Thymus (tissue), 11 donors: ENCODE measurements at regions not wholly inside any gene's neighbourhood (a gene's known extent, or its start where the extent isn't known, plus 50 kb on each side); places are given as distances from the start of the nearest gene placed in this dataset.
"Not testable (repeated sequence)": the region's sequence is repeated elsewhere in the genome, so short reads cannot be mapped to it uniquely, and the experiment has no call there.

Experiments used
- DNase-seq, 9 donors: peaks; one replicate each; pipeline ENCODE4 v3.0.0-alpha.2; 2013; ENCODE audit warnings: low spot score in 9 of 9, low read depth in 6 of 9, missing footprints in 1 of 9
- H3K27ac ChIP-seq, 2 donors: one replicate each; pipeline ENCODE4 v1.5.1; 2013; ENCODE audit warnings: control low read depth in 1 of 2, low read depth in 1 of 2, low read length in 1 of 2, mild to moderate bottlenecking in 1 of 2, moderate library complexity in 1 of 2
- H3K27me3 ChIP-seq, 2 donors: one replicate each; pipeline ENCODE4 v1.5.1; 2013; ENCODE audit warnings: low read length in 1 of 2; ENCODE audit not compliant: control insufficient read depth in 2 of 2, insufficient read depth in 1 of 2
- H3K36me3 ChIP-seq, 2 donors: one replicate each; pipeline ENCODE4 v1.5.1; 2013; ENCODE audit warnings: low read length in 1 of 2, mild to moderate bottlenecking in 1 of 2, moderate library complexity in 1 of 2; ENCODE audit not compliant: control insufficient read depth in 2 of 2, insufficient read depth in 2 of 2
- H3K4me1 ChIP-seq, 2 donors: one replicate each; pipeline ENCODE4 v1.5.1; 2013; ENCODE audit warnings: low read length in 2 of 2; ENCODE audit not compliant: control insufficient read depth in 2 of 2, insufficient read depth in 2 of 2
- H3K4me3 ChIP-seq, 2 donors: one replicate each; pipeline ENCODE4 v1.5.1; 2013; ENCODE audit warnings: low read length in 2 of 2, control low read depth in 1 of 2, mild to moderate bottlenecking in 1 of 2
- H3K9me3 ChIP-seq, 2 donors: one replicate each; pipeline ENCODE4 v1.5.1; 2013; ENCODE audit warnings: low read length in 1 of 2, mild to moderate bottlenecking in 1 of 2; ENCODE audit not compliant: control insufficient read depth in 2 of 2, insufficient read depth in 1 of 2
- WGBS: extraction: QIAGEN DNeasy Blood & Tissue Kit; methylation state at CpG from one replicate; pipeline ENCODE4 v1.1.7; 2013; 5-methylcytosine and 5-hydroxymethylcytosine counted together
- donor health status: healthy.

- Histone ChIP-seq H3K27ac (no peak overlapping the region), H3K4me3 (no peak overlapping the region), H3K9me3 (no peaks in the 10 kb centered on the region), H3K36me3 (no peaks in the 10 kb centered on the region), H3K27me3 (no peaks in the 10 kb centered on the region), H3K4me1 (no peaks in the 10 kb centered on the region)
- WGBS = 91% methylated on average over 4 of the region's 4 CpGs
- no peak for DNase-seq
These were observed 247.7 kb upstream of the SFSWAP start for GRCh38 chr12:131463174-131463573.

GRCh38 chr12:131464081-131464480, 246.8 kb upstream of the SFSWAP start:
- WGBS = 92% methylated on average over 1 of the region's 1 CpG
- H3K27ac ChIP-seq = no peak overlapping the region
- H3K4me1 ChIP-seq = no peaks in the 10 kb centered on the region
- no peak for DNase-seq
- no peaks in the 10 kb centered on the region for H3K27me3 ChIP-seq
- H3K4me3 ChIP-seq = no peak overlapping the region
- no peaks in the 10 kb centered on the region for H3K9me3 ChIP-seq
- H3K36me3 ChIP-seq = no peaks in the 10 kb centered on the region

GRCh38 chr12:131466306-131466705, 244.6 kb upstream of the SFSWAP start:
- H3K36me3 ChIP-seq = no peaks in the 10 kb centered on the region
- H3K4me3 ChIP-seq = no peak overlapping the region
- H3K4me1 ChIP-seq = no peaks in the 10 kb centered on the region
- no peaks in the 10 kb centered on the region for H3K9me3 ChIP-seq
- H3K27ac ChIP-seq = no peak overlapping the region
- WGBS = 95% methylated on average over 5 of the region's 5 CpGs
- no peak for DNase-seq
- H3K27me3 ChIP-seq = no peaks in the 10 kb centered on the region

DNA sequence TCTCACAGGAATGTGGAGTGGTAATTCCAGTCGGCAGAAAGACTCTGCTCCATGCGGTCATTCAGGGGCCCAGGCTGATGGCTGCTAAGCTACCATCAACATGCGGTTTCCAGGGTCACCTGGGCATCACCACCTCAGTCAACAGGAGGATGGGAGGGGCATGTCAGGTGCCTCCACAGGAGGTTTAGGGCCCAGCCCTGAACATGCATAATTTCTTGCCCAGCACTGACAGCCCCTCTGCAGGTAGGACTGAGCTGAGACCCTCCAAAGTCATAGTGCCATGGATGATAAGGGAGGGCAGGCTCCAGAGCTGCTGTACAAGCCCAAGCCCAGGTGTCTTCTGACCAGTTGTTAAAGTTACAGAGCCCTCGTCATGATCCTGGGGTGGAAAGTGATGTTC, 244.0 kb upstream of the SFSWAP start:
- Histone ChIP-seq H3K36me3 (no peaks in the 10 kb centered on the region), H3K4me1 (no peaks in the 10 kb centered on the region), H3K4me3 (no peak overlapping the region), H3K27me3 (no peaks in the 10 kb centered on the region), H3K27ac (no peak overlapping the region), H3K9me3 (no peaks in the 10 kb centered on the region)
- no peak for DNase-seq
- 93% methylated on average over 4 of the region's 4 CpGs for WGBS

DNA sequence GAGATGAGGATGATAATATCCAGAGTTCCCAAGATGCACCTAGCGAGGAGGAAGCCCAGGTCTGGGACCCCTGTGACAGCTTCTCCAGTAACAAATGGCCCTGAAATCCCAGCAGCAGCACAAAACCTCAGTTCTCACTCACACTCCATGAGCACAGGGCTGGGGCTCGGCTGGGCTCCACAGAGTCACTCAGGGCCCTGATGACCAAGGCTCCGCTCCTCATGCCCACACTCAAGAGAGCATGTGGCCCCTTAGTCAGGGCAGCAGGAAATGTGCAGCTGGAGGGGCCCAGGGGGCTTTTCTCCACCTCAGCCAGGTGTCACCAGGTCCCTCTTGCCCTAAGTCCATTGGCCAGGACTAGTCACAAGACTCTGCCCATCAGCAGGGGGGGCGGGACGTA, 242.7 kb upstream of the SFSWAP start:
- no peaks in the 10 kb centered on the region for H3K9me3 ChIP-seq
- H3K4me3 ChIP-seq = no peak overlapping the region
- no peak overlapping the region for H3K27ac ChIP-seq
- no peaks in the 10 kb centered on the region for H3K36me3 ChIP-seq
- WGBS = 97% methylated on average over 5 of the region's 5 CpGs
- H3K27me3 ChIP-seq = no peaks in the 10 kb centered on the region
- H3K4me1 ChIP-seq = no peaks in the 10 kb centered on the region
- no peak for DNase-seq

- not testable (repeated sequence) for H3K9me3 ChIP-seq, H3K27ac ChIP-seq, H3K36me3 ChIP-seq, H3K4me1 ChIP-seq, DNase-seq, H3K27me3 ChIP-seq, H3K4me3 ChIP-seq
- WGBS = 96% methylated on average over 3 of the region's 10 CpGs
These were observed 240.9 kb upstream of the SFSWAP start for GRCh38 chr12:131469945-131470344.

DNA sequence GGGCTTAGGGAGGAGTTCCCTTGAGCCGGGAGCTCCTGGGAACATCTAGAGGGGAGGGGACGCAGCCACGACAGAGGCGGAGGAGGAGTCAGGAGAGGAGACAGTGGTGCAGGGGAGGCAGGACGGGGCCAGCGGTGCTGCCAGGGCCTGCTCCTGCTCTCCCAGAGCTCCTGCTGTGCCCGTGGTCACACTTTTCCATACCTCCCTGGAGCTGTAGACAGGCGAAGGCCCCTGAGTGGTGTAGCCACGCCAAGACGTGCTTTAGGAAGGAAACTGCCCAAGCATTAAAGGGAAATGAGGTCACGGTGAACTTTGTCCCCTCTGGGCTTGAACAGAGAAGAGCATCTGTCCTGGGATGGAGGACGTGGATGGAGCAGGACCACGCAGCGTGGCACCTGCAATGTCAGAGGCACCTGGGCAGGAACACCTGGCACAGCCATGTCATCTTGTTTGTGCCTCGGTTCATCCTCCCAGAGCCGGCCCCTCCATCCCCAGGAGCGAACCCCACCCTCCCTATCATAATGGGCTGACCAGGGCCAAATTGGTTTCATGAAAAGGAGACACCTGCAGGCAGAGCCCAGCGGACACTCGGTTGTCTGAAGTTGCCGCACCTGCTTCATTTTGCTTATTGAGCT, 239.5 kb upstream of the SFSWAP start:
- 92% methylated on average over 20 of the region's 20 CpGs for WGBS
- Histone ChIP-seq H3K27me3 (no peaks in the 10 kb centered on the region), H3K4me1 (no peaks in the 10 kb centered on the region), H3K4me3 (no peak overlapping the region), H3K27ac (no peak overlapping the region), H3K9me3 (no peaks in the 10 kb centered on the region), H3K36me3 (no peaks in the 10 kb centered on the region)
- DNase-seq = no peak

GRCh38 chr12:131471946-131472732, 238.8 kb upstream of the SFSWAP start:
- DNase-seq = no peak
- H3K9me3 ChIP-seq = no peaks in the 10 kb centered on the region

DNA sequence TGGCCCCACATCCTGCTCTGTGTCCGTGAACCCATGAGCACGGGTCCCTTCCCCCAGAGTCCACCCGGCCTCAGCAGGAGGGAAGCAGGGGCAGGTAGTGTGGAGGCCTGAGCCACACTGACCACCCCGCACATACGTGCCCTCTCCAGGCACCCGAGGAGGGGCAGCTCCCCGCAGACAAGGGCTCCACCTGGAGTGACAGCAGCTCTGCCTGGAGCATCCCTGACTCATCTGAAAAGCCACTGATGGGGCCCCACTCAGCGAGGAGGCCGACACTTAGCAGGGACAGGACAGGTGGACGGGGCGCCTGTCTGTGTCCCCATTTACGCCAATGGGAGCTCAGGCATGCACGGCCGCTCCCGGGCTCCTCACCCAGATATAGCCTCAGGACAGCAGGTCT, 237.6 kb upstream of the SFSWAP start:
- Histone ChIP-seq H3K27me3 (no peaks in the 10 kb centered on the region), H3K36me3 (no peaks in the 10 kb centered on the region), H3K9me3 (no peaks in the 10 kb centered on the region), H3K27ac (no peak overlapping the region), H3K4me1 (no peaks in the 10 kb centered on the region), H3K4me3 (no peak overlapping the region)
- no peak for DNase-seq
- WGBS = 95% methylated on average over 15 of the region's 15 CpGs

More at GRCh38 chr12:131471946-131472732, 238.8 kb upstream of the SFSWAP start:
- no peaks in the 10 kb centered on the region for H3K4me1 ChIP-seq
- no peak overlapping the region for H3K4me3 ChIP-seq
- no peaks in the 10 kb centered on the region for H3K36me3 ChIP-seq
- no peak overlapping the region for H3K27ac ChIP-seq
- WGBS = 89% methylated on average over 21 of the region's 21 CpGs
- no peaks in the 10 kb centered on the region for H3K27me3 ChIP-seq
